NCI-H2227 (cell line): ENCODE measurements at regions not wholly inside any gene's neighbourhood (a gene's known extent, or its start where the extent isn't known, plus 50 kb on each side); places are given as distances from the start of the nearest gene placed in this dataset.

Source experiments
- DNase-seq: peaks from one replicate; lab custom pipeline; 2025; ENCODE audit not compliant: unreplicated experiment; lab: John Stamatoyannopoulos, UW

DNA sequence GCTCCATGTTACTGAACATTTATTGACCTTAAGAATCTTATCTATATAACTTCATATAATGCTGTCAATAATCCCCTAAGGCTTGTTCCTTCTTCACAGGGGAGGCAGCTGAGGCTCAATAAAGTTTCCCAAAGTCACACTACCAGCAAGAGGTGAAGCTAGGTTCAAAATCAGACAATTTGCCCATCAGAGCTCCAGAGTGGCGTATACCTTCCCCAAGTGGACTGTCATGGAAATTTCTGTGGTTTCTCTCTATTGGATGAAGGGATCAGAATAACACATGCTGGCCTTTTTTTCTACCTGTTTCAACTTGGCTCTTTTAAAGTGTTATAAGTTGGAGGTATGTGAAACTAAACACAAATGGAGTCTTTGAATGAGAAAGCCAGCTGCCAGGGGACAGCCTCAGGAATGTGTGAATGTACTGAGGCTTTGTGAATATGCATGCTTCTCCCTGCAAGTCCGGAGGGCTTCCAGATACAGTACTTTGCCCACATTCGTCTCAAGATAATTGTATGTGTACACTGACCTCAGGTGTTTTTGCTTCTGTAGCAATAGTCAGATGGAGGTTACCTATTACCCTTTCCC lies 656.3 kb upstream of the CELF2 start:
- no peak for DNase-seq

- DNase-seq, result no peak
Observed at GRCh38 chr10:10362800-10363199, 654.9 kb upstream of the CELF2 start.

- DNase-seq, result no peak
Observed at GRCh38 chr10:10363217-10363616, 654.5 kb upstream of the CELF2 start.

DNA sequence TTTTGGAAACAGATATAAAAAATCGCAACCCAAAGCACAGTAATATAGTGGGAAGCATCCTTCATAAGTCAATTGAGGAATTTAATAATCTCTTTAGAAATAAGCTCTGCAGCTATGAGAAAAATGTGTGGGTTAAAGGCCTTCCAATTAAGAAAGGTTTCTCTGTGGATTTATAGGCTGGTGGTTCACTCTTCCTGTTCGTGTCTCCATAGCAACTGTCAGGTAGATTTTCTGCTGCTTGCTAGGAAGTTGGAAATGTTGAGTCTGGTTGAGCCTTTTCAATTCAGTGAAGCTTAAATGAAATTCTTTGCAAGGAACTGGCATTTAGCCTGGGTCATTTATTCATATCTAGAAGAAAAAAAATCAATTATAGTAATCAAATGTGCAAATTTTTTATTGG lies 652.8 kb upstream of the CELF2 start:
- DNase-seq, result no peak

DNA sequence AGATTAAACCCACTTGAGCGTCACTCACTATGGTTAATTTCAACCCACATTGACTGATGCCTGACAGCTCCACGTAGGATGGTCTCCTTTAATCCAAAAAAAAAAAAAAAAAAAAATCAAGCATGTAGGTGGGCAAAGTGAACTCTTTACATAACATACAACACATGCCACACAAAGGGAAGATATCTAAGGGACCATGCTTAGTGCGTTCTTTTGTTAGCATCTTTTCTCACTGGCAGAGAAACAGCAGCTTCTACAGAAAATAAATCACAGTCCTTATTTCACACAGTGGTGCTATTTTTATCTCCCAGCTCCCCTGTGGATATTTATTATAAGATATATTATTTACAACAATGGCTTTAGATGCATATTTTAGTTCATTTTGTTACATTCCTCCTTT lies 652.0 kb upstream of the CELF2 start:
- DNase-seq, result no peak

DNA sequence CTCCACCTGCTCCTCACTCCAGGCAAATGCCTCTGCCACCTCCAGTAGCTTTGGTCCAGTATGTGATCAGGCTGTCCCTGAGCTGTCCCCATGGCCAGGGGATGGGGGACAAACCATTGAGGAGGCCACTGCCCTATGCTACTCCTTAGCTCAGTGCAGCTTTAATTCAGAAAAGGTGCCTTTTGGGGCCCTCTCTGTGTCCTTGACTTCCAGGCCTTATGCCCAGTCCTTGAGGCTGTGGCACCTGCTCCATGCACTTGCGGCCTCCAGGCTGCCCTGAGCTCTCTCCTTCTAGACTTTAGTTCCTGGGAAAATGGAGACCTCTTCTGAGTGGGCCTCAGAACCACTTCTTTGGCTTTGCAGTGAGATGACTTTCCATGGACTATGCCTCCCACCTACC lies 650.8 kb upstream of the CELF2 start:
- no peak for DNase-seq

DNA sequence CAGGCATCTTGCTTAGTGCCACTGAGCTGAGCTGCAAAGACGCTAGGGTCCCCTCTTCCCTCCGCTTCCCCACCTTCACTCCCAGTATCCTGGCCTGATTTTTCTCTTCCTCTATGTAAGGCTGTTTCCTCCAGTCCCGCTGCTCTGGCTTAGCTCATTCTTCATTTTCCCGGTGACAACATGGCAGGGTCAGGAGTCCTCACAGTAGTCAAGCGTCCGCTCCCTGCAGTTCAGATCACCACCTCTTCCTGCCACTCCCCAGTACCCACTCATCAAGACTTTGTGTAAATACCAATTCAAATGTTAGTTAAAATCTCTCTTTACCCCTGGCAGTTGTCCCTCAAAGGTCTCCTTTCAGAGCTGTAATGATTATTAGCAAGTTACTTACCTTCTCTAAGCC lies 650.4 kb upstream of the CELF2 start:
- no peak for DNase-seq

- no peak for DNase-seq
Observed at GRCh38 chr10:10368951-10369576, 648.6 kb upstream of the CELF2 start.

DNA sequence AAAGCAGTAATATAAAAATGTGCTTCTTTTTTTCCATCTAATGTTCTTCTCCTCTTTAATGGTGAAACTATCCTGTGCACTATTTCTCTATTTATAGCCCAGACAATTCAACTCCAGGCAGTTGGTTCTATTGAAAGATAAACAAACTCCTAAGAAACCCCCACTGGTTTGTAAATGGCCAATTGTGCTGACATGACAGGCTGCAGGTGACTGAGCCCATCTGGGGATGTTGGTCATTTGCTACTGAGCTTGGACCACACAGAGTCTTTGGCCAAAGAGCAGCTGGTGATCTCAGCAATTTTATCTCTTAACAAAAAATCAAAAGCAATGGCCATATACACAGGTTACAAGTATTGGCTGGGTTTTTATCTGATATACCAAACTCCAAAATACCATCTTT lies 631.8 kb upstream of the CELF2 start:
- no peak for DNase-seq

DNA sequence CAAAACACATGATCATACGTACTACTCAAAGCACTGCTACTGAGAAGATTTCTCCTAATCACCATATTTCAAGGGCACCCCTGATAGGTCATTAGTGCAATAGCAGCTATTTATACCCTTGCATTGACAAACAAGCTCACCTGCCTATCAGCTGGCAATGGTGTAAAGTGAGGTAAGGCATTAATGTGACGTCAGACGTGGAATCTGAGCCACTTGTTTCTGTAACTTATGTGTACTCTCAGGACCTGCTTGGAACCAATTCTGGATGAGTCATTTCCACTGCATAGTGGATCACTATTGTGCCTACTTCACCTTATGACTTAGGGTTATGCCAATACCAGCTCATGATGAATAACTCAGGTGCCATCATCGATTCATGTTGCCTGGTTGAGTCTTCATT lies 628.5 kb upstream of the CELF2 start:
- no peak for DNase-seq

- DNase-seq, result no peak
Observed at GRCh38 chr10:10392511-10392910, 625.2 kb upstream of the CELF2 start.

DNA sequence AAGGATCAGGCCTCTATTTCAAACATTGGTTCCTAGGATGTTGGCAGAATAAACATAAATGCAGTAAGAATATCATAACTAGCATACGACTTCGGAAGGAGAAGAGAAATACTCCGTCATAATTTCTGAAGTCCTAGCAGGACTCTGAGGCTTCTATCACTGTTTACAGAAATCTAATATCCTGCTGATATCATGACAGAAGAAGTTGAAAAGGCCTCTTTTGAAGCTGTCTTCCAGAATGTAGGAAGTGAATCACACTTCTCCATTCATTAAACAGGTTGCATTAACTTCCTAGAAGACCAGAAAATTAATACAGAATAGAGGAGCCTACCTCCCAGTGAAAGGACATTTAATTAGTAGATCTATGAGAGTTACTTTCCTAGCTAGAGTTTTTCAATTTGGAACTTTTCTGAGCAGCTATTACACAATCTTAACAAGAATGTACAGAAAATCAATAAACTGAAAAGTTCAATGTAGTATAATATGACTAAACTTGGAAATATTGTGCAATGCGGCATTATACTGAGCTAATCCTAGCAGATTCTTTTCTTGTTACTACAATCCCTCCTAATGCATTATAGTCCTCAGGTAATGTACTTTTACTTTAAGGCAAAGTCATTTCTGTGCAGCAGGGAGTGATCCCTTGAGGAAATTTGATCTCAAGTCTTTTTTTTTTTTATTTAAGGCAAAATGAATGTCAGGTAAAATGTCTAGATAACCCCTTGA lies 622.6 kb upstream of the CELF2 start:
- no peak for DNase-seq

GRCh38 chr10:10396601-10397000 lies 621.1 kb upstream of the CELF2 start:
- DNase-seq, result no peak

GRCh38 chr10:10397906-10398305 lies 619.8 kb upstream of the CELF2 start:
- DNase-seq, result no peak

DNA sequence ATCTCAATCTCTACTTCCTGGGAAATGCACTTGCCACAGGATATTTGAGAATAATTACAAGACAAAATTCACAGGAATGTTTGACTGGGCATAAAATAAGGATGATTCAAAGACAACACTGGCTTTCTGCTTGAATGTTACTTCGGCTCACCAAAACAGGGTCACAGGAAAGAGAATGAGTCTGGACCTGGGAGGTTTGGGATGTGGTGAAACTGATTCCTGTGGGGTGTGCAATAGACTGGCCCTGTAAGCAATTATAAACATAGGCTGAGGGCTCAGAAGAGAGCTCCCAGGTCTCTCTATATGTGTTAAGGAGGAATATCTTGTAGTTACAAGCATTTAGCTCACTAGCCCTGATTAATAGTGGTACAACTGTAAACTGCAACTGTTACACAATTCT lies 613.9 kb upstream of the CELF2 start:
- DNase-seq, result no peak

DNA sequence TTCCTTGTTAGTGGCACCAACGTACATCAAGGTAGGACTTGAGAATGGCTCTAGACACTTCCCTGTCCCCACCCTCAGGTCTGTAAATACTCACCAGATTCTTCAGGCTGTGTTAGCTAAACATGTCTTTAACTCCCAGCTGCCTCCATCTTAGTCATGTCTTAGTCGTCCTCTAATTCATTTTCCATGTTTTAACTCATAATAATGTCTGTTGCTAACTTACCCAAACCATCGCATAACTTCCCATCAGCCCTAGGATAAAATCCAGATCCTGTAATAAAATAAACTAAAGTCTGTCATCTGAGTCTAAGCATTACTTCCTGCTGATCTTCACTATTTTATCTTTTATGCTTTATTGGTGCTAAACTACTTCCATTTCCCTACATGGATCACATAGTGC lies 600.0 kb upstream of the CELF2 start:
- no peak for DNase-seq

GRCh38 chr10:10418387-10418786 lies 599.3 kb upstream of the CELF2 start:
- no peak for DNase-seq

DNA sequence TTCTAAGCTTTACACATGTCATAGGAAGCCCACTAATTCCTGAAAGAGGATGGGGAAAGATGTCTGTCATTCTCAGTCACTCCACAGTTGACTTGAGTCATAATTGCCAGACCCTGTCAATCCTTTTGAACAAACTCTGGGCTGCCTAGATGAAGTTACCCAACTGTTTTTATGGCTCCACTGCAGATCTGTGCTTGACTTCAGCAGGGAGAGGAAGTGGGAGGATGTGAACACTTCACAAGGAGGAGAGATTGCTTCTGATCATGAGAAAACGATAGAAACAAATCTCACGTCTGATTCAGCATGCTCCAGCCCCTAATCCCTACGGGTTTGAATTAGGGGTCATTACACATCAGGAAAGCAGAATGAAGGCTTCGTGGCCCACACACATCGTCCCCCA lies 596.6 kb upstream of the CELF2 start:
- DNase-seq, result no peak

DNA sequence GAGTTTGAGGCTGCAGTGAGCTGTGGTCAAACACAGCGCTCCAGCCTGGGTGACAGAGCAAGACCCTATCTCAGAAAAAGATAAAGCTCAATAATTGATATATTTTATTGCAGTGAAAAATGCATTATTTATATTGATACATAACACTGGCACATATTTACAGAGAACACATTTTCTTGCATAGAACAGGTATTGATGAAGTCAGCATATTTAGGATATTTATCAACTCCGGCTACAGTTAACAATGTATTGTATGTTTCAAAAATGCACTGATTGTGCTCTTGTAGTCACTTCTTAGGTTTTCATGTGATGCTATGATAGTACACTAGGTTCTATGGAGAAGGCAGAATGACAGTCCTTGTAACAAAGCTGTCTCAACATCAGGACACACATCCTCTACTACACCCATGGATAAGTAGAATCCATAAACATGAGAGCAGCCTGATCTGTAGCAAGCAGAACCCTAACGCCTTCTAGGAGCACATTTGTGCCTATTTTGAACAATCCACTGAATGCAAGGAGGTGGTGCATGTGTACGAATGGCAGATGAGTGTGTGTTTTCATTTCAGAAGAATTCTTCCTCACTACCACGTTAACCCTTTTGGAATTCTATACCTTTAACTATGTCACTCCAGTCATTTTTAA lies 586.1 kb upstream of the CELF2 start:
- DNase-seq, result no peak

DNA sequence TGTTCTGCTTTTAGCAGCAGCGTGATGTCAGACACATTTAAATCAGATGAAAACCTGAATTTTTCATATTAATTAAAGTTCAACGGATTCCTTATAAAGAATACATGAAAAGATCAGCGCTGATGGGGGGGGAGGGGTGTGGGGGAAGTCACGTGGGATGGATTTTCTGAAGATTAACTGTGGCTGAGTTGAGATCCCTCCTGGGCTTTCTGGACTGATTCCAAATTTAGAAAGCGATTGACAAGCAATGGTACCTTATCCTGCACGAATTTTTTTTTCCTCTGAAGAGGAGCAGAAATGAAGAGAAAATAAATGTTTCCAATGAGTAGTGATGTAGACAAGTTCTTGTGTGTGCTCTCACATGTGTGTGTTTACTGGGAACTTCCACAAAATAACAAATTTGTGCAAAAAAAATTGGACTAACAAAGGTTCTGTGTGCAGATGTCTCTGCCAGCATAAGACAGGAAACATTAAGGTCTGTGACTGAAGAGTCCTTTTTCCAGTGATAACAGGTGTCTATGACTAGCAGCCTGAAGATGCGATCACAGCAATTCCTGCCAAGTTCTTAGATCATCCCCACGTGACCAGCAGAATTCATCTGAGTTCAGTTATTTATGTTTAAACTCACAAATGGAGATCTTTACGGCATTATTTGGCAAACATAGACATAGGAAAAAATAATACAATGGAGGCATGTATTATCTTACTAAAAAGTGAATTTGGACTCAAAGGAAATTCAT lies 585.2 kb upstream of the CELF2 start:
- no peak for DNase-seq

GRCh38 chr10:10434312-10434711 lies 583.4 kb upstream of the CELF2 start:
- no peak for DNase-seq

GRCh38 chr10:10437886-10438285 lies 579.8 kb upstream of the CELF2 start:
- no peak for DNase-seq
